NCI-H82 treated with DMSO at 0.1 percent for 48 hours (cell line): ENCODE measurements at regions not wholly inside any gene's neighbourhood (a gene's known extent, or its start where the extent isn't known, plus 50 kb on each side); places are given as distances from the start of the nearest gene placed in this dataset.

ENCODE experiments used
- DNase-seq: peaks from one replicate; lab custom pipeline; 2025; ENCODE audit not compliant: unreplicated experiment; lab: John Stamatoyannopoulos, UW

DNA sequence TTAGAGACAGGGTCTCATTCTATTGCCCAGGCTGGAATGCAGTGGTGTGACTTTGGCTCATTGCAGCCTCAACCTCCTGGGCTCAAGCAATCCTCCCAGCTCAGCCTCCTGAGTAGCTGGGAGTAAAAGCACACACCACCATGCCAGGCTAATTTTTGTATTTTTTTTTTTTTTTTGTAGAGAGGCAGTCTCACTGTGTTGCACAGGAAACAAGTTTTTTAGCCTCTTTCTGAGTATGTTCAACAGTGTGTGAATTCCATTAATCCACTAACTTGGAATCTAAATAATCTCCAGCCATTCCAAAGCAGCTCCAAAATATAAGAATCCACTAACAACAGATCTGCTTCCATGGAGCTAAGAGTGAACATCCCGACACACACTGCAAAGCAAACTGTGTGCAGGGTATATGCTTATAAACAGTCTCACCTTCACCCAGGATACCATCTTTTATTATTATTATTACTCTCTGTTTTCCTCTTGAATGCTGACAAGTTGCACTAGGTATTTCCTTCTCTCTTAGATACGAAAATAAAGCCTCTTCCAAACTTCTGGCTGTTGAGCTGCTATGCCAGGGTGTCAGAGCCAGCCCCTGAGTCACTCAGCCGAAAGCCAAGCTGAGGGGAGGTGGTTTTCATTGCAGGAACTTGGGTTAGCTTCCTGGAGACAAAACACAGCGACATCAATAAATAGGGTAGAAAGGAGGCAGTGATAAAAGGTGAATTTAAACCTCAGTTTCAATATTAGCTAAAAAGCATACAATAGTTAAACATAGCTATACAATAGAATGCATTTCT lies 264.9 kb downstream of the HIVEP2 start:
- no peak for DNase-seq

DNA sequence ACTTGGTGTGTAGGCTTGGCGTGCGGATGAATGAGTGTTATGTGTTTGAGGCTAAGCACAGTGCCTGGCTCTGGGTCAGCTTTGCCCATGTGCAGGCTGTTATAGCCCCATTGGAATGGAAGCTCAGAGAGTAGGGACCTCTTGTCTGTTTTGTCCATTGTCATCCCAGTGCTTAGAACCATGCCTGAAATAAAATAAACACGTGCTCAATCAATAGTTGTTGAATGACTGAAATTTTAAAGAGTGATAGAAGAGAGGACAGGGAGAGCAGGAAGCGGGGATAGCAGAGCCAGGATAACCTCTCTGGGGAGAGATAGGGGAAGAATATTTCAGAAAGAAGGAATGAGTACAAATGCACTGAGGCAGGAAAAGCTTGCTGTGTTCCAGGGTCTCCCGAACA lies 263.9 kb downstream of the HIVEP2 start:
- DNase-seq: no peak

DNA sequence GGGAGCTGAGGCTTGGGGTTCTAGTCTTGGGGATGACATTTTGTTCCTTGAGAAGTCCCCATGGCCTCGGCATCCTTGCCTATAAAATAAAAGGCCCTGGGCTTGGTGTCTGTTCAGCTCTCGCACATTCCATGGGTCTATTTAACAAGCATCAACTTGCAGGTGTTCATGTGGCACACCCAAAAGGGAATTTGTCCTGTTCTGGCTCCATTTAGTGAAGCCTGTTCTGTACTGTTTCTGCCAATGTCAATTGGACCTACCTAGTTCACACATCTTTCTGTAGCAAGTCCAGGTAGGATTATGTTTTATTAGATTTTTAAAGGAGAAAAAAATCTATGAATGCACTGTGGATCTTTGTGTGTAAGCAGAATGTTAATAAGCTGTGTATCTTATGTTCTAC lies 262.0 kb downstream of the HIVEP2 start:
- no peak for DNase-seq

DNA sequence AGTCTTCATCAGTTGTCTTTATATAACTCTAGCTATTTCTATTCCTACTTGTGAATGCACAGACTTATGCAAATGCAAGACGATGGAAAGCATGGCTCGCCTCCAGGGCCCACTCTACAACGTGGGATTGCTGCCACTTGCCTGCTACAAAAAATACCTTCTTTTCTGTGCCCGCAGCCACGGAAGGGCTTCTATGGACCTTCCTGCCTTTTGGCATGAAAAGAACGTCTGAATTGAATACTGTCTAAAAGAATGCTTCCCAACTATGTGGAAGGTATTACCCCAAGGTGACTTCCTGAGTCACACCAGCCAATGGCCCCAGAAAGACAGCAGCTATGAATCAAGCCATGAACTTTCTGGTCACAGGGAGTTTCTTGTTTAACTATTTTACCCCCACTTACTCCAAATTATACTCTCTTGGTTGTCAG lies 261.2 kb downstream of the HIVEP2 start:
- DNase-seq: no peak

DNA sequence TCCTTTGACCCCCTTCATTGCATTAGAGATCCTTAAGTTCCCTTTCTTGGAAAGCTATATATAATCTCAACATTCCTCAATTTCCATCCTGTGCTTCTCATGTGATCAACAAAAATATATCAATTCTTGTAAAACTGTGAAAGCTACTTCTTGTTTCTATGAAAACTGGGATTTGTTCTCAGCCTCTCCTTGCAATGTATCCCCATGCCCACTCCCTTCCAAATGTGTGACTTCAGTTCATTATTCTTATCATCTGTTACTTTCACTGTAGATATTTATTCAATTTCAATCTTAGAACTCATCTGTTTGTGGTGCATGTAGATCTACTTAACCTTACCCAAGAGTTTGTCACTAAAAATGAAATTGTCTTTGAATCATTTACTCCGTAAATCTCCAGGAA lies 260.6 kb downstream of the HIVEP2 start:
- DNase-seq: no peak

DNA sequence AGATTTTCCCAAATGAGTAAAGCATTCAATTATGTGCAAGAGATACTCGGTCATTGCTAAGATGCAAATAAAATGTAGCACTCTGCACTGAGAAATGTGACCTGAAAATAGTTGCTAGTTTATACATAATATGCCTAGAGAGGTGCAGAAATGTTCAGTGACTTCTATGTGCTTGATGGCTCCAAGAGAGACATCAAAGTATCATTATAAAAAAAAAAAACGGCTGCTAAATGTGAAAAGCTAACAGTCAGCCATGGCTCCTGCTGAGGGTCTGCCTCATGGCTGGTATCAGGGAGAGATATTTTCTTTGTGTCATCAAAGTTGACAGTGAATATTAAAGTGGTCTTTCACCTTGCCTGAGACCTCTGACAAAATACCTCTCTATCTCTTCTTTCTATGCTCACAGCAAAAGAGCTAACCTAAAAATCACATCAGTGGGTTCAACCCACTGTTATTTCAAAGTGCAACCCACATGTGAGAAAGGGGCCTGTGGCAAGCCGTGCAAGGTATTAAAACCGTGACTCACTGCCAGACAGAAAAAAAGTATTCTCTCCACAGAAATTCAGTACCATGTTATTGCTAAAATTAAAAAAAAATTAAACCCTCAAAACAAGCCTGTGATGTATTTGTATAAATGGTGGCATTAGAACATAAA lies 259.0 kb downstream of the HIVEP2 start:
- DNase-seq: no peak

DNA sequence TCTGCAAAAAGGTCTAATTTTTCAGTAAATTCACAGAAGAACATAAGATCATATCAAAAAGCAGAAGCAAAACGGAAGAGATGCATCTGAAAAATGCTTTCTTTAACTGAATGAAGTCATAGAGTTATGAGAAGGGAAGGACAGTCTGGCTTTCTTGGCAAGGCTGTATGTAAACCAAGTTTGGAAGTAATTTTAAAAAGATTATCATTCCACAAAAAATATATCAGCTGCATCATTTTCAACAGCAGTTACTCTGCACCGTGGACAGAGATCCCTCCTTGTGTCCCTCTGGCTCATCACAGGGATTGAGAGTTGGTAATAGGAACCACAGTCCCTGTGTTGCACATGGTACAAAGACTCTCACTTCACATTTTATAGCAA lies 258.5 kb downstream of the HIVEP2 start:
- no peak for DNase-seq

DNA sequence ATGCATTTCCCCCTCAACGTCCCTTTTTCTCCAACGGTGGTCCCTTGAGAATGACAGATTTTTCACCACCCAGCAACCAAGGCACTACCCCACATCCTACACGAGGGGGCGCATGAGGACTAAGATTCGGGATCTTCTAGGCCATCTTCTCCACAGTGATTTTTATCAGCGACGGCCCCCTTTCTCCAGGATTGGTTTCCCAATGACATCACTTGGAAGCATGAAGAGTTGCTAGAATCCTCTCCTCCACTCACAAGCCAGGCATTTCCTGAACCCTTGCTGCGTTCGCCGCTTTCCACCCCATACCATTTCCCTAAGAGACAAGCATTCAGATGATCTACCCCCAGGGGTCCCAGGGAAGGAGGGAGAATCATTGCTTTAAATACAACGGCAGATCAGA lies 252.0 kb downstream of the HIVEP2 start:
- peak; percentile 24 for DNase-seq

DNA sequence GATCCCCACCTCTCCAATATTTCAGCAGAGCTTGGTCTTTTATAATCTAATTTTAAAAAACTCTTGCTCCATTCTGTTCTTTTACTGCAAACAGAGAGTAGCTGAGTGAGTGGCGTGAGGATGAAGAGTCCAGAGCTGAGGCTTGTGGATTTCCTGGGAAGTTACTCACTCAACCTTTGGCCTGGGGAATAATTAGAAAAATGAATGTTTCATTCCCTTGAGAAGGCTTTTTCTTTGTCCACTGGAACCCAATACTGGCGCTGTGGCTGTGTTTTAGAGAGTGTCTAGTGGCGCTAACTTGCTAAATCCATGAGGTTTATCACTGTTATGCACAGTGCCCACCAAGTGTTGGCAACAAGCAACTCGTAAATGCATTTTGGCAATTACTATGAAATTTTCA lies 251.5 kb downstream of the HIVEP2 start:
- DNase-seq: no peak

DNA sequence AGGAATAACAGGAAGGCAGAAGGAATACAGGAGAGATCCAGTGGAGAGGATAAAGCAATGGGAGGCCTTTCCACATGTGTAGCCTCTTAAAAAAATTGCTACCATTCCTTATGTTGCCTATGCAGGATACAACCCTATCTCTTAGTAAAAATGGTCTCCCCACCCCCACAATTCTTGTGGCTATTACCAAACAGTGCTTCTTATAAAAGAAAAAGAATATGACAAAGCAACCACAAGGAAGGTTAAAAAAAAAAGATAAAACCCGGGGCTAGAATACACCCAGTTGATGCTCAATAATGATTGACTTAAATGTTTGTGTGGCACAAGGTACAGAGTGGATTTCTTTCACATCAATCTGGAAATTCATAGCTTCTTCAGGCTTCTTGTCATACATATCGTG lies 250.9 kb downstream of the HIVEP2 start:
- no peak for DNase-seq

DNA sequence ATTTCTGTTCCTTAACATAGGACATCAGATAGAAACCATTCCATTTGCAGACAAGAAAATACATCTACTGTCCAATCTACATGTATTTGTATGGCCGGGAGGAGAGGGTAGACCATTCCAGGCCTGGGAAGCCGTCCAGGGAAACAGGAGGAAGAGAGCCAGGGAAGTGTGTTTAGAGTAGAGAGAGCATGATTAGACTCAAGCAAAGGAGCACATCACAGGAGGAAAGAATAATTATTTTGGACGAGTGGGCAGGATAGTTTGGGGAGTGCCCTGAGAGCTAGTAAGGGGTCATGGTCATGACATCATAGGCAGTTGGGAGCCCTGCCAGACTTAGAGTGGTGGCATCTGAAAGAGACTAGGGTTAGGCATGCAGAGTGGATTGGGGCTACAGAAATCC lies 250.0 kb downstream of the HIVEP2 start:
- DNase-seq: no peak

DNA sequence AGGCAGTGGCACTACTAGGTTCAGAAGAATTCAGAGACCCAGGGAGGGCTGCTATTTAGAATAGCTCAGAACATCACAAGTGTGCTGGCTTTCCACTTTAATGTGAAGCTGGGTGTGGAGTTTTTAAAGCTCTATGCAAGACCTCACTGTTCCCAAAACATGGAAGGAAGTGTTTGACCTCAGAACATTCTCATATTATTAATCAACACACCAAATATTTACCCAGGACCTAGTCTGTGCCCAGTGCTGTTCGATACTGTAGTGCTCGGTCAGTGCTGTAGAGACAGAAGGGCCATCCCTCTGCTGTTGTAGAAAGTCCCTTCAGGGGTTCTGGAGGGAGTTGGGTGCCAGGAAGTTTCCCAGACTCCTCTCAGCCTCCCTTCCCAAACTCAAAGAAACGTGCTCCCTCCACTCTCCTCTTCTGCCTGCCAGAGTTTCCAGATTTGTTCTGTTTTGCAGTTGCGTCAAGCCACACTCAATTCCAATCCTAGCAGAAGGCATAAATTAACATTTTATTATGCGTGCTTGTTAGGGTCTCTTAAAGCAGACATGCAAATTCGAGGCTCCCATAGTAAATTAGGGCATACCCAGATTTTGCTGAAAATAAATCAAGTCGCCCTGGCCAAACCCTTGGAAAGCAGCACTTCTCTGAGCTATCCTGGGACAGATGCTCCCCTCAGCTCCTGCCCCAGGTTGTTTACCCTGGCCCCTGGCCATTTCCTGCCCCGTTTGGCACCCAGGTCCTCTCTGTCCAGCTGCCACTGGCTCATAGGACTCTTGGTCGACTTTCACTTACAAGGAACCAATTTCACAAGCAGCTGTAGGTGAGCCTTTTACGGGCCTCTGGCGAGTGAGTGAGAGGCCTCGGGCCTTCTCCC lies 248.6 kb downstream of the HIVEP2 start:
- no peak for DNase-seq

DNA sequence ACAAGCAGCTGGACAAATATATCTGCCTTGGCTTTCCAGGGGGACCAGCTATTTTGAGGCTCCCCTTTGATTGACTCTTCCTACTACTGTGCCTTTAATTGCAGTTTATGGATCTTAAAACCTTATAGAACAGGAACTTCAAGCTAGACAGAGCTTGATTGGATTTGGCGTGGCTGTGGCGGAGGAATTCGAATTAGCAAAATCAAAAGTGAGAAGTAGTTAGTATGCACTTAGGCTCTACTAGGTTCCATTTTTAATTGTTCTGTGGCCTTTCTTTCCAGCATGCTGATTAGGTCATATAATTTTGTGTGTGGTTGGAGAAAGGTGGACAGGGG lies 248.0 kb downstream of the HIVEP2 start:
- no peak for DNase-seq

DNA sequence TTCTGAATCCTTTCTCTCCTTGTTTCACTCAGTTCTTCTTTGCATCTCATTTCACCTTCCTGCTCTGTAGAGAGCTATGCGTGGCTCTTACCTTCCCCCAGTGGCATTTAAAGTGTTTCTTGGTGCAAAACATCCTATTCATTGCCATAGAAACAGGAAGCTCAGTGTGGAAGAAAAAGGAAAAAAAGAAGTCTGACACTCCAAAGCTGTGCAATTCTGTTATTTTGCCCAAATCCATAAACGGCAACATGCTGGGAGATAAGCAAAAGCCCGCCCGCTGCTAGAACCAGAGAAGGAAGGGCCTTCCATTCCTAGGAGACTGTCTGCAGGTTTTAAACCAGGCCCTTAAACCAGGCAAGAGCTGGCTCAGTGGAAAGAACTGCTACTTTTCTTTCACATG lies 247.1 kb downstream of the HIVEP2 start:
- no peak for DNase-seq

DNA sequence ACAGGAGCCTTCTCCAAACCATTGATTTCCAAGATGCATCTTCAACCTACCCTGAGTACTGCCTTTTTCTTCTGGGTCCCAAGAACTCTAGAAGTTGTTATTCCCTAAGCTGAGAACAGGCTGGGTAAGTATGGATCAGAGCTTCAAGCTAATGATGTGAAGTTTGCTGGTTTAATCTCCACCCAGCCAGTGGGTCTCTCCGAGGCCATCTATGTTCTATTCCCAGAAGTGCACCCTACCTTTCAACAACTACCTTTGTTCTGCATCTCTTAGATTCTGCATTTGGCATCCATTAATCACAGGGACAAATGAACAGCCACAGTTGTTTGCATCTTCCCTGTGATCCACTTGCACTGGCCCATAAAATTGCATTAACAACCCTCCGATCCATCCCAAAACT lies 246.2 kb downstream of the HIVEP2 start:
- no peak for DNase-seq

DNA sequence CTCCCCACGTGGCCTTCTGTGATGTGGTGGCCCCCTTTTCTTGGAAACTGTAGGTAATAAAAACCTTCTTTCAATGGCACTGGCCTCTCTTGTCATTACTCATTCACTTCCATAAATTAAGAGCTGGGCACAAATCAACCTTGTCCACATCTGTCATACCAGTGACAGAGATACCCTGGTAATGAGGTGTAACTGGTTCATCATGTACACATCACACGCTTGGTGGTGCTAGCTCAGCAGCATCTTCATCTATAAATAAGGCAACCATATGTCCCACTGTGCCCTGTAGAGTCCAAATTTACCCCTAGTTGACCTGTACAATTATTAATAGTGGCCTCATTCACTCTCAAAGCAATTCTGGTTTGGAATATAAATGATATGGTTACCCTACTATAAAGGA lies 245.6 kb downstream of the HIVEP2 start:
- DNase-seq: no peak

DNA sequence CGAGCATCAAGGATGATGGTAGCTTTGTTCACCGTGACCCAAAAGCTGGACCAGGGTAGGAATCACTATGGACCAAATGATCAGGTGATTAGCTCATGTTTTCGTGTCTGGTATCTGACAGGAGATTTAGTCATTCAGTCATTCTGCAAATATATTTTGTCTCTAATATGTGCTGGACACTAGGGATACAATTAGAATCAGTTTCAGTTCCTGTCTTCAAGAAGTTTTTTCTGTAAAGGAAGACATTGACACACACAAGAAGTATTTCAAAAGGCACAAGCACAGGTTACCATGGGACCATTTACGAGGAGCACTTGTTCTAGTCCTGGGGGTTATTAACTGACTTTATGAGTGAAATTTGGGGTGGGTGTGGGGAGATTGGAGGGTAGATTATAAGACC lies 244.9 kb downstream of the HIVEP2 start:
- no peak for DNase-seq

DNA sequence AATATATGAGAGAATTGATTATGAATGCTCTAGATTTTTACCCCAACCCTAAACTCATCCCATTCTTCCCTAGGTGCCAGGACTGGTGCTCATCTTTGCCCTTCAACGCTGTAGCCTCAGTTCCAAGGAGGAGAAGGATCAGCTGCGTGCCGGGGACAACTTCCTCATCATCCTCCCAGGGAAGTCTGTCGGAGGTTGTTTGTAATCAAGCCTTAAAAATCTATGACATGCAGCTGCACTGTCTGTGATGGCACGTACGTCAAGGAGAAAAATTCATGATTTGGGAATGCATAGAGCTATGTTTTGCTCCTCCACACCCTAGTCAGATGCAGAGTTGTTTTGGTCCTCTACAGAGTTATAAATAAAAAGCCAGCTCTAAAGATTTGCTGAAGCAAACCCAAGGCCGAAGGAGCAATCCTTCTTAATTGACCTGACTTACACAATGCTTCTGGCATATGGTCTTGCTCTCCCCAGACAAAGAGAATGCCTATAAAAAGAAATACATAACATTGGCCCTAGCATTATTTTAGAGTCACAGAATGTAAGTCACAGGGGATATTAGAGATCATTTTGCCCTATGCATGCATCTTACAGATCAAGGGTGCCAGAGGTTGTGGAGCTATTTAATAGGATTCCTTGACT lies 244.2 kb downstream of the HIVEP2 start:
- no peak for DNase-seq
